Osteoblast (primary cell): ENCODE measurements at regions not wholly inside any gene's neighbourhood (a gene's known extent, or its start where the extent isn't known, plus 50 kb on each side); places are given as distances from the start of the nearest gene placed in this dataset.

Source experiments
- DNase-seq: peaks from one replicate; pipeline ENCODE4 v3.0.0; 2011; ENCODE audit warnings: low spot score, mixed read lengths; ENCODE audit not compliant: insufficient read length; ENCODE audit errors: missing footprints
- H2AFZ ChIP-seq: 2 replicates; pipeline ENCODE4 v1.6.0; 2011; ENCODE audit warnings: mild to moderate bottlenecking, low read length
- H3K27ac ChIP-seq: 2 replicates; pipeline ENCODE4 v1.5.1; 2011; ENCODE audit warnings: mild to moderate bottlenecking, low read depth, low read length, moderate library complexity
- H3K27me3 ChIP-seq: 2 replicates; pipeline ENCODE4 v1.6.0; 2012; ENCODE audit warnings: mild to moderate bottlenecking, control low read depth, inconsistent platforms, low read length, moderate library complexity; ENCODE audit not compliant: insufficient read depth
- H3K36me3 ChIP-seq: 2 replicates; pipeline ENCODE4 v1.5.1; 2011; ENCODE audit warnings: mild to moderate bottlenecking, low read length, control low read depth, moderate library complexity; ENCODE audit not compliant: insufficient read depth
- H3K4me1 ChIP-seq: 2 replicates; pipeline ENCODE4 v1.5.1; 2011; ENCODE audit warnings: mild to moderate bottlenecking, low read length, control low read depth, moderate library complexity; ENCODE audit not compliant: insufficient read depth
- H3K4me2 ChIP-seq: 2 replicates; pipeline ENCODE4 v1.6.0; 2011; ENCODE audit warnings: mild to moderate bottlenecking, low read length; ENCODE audit not compliant: insufficient read depth
- H3K4me3 ChIP-seq: fragments of 200-600 bp; sonication (generic); 3 replicates; pipeline ENCODE4 v1.5.1; 2012; ENCODE audit warnings: mild to moderate bottlenecking, low read length, inconsistent platforms; ENCODE audit not compliant: insufficient read depth
- H3K79me2 ChIP-seq: 2 replicates; pipeline ENCODE4 v1.6.0; 2012; ENCODE audit warnings: mild to moderate bottlenecking, low read length, control low read depth, inconsistent platforms; ENCODE audit not compliant: insufficient read depth
- H3K9me3 ChIP-seq: 2 replicates; pipeline ENCODE4 v1.5.1; 2011; ENCODE audit warnings: low read depth, low read length, control low read depth
- H4K20me1 ChIP-seq: 2 replicates; pipeline ENCODE4 v1.6.0; 2012; ENCODE audit warnings: mild to moderate bottlenecking, low read length, control low read depth; ENCODE audit not compliant: insufficient read depth
- TF ChIP-seq, protein P1 (sequence below): IDR thresholded peaks from 2 replicates; pipeline ENCODE4 v1.5.1; 2011; ENCODE audit warnings: mild to moderate bottlenecking, low read depth, low read length, moderate library complexity; ENCODE audit errors: extremely low read depth

DNA sequence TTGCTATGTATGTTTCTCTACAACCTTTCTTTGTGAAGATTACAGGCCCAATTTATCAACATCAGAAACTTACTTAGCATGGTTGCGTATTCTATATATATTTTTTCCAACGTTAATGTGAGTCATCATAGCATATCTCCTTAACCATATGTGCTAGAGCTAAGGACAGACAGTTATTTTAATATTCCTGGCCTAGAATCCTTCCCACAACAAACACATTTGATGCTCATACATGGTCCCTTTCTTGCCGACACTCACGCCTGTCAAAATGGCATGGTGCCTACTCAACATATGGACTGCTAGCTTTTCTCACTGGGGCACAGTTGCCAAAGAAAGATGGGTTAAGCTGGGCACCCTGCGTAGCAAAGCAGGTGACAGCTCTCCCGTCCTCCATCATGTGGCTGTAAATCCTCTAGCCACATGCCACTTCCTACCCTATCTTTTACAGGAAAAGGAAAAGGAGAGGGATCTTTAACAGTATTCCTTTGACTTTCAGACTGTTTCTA, 75.2 kb upstream of the GALNT5 start:
- no peaks in the 10 kb centered on the region for H3K79me2 ChIP-seq
- peak overlapping the region; percentile 85 for H3K27ac ChIP-seq
- no peak overlapping the region for H3K4me3 ChIP-seq
- H2AFZ ChIP-seq, result peak overlapping the region; percentile 37
- no peaks in the 10 kb centered on the region for H3K27me3 ChIP-seq
- H3K4me1 ChIP-seq, result peaks cover 33% of the 10 kb centered on the region
- TF ChIP-seq, protein P1, sequence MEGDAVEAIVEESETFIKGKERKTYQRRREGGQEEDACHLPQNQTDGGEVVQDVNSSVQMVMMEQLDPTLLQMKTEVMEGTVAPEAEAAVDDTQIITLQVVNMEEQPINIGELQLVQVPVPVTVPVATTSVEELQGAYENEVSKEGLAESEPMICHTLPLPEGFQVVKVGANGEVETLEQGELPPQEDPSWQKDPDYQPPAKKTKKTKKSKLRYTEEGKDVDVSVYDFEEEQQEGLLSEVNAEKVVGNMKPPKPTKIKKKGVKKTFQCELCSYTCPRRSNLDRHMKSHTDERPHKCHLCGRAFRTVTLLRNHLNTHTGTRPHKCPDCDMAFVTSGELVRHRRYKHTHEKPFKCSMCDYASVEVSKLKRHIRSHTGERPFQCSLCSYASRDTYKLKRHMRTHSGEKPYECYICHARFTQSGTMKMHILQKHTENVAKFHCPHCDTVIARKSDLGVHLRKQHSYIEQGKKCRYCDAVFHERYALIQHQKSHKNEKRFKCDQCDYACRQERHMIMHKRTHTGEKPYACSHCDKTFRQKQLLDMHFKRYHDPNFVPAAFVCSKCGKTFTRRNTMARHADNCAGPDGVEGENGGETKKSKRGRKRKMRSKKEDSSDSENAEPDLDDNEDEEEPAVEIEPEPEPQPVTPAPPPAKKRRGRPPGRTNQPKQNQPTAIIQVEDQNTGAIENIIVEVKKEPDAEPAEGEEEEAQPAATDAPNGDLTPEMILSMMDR, result no peak
- DNase-seq, result no peak
- H3K9me3 ChIP-seq, result no peaks in the 10 kb centered on the region
- peak overlapping the region; percentile 18 for H3K4me2 ChIP-seq
- H3K36me3 ChIP-seq, result no peaks in the 10 kb centered on the region
- no peaks in the 10 kb centered on the region for H4K20me1 ChIP-seq

DNA sequence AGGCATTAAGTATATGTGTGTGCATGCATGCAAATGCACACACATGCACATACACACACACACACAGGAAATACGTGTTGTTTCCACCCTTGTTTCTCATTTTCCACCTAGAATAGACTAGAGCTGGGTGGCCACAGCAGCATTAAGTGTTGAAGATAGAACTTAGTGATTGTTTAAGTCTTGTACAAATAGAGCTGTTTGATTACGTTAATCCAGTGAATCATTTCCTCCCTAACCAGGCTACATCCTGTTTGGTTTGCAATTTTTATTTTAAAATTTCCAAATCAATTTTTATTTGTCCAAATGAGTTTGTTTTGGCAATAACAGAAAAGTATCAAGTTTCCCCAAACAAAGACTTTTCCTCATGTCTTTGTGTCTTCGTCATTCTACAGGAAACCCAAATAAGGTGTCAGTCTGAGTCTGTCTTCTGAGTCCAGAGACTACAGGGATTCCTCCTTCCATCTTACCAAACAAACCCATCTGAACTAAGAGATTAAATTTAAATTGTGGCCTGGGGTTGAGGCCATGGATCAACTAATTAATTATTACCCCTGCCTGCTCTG, 74.6 kb upstream of the GALNT5 start:
- Histone ChIP-seq H3K79me2 (no peaks in the 10 kb centered on the region), H3K4me2 (peak overlapping the region; percentile 46), H4K20me1 (no peaks in the 10 kb centered on the region), H3K4me3 (no peak overlapping the region), H3K36me3 (no peaks in the 10 kb centered on the region), H2AFZ (peak overlapping the region; percentile 37), H3K9me3 (no peaks in the 10 kb centered on the region), H3K27ac (peak overlapping the region; percentile 85), H3K27me3 (no peaks in the 10 kb centered on the region), H3K4me1 (peaks cover 33% of the 10 kb centered on the region)
- TF ChIP-seq, protein P1, result no peak
- peak; percentile 84 for DNase-seq

DNA sequence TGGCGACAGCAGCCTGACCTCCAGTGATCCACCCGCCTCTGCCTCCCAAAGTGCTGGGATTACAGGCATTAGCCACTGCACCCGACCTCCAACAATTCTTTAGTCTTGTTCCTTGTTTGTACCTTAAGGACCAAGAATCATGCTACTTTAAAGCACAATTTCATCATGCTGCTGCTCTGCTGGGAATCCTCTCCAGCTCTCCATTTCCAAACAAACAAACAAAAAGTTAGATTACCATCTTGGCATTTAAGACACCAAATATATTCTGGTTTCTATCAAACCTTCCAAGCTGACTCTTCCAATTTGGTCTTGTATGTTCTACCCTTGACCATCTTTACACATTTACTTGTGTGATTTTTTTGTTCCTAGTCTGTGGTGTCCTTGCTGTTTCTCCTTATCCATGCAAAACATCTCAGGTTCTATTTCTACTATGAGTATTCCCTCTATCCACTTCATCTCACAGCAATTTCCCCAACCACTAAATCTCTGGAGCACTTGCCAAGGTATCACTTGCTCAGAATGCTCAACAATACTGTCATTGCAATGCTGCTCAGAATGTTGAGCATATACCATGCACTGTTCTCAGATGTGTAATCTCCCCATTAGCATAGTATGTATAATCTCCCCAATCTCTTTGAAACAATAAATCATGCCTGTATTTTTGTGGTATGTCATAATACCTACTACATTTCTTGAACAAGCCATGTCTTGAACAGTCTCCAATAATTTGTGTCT, 73.2 kb upstream of the GALNT5 start:
- H2AFZ ChIP-seq, result no peak overlapping the region
- H3K4me2 ChIP-seq, result no peak overlapping the region
- H3K36me3 ChIP-seq, result no peaks in the 10 kb centered on the region
- H3K9me3 ChIP-seq, result no peaks in the 10 kb centered on the region
- no peaks in the 10 kb centered on the region for H3K27me3 ChIP-seq
- H3K27ac ChIP-seq, result peak overlapping the region; percentile 88
- H4K20me1 ChIP-seq, result no peaks in the 10 kb centered on the region
- H3K79me2 ChIP-seq, result no peaks in the 10 kb centered on the region
- peaks cover 33% of the 10 kb centered on the region for H3K4me1 ChIP-seq
- DNase-seq, result no peak
- TF ChIP-seq, protein P1, result no peak
- no peak overlapping the region for H3K4me3 ChIP-seq

DNA sequence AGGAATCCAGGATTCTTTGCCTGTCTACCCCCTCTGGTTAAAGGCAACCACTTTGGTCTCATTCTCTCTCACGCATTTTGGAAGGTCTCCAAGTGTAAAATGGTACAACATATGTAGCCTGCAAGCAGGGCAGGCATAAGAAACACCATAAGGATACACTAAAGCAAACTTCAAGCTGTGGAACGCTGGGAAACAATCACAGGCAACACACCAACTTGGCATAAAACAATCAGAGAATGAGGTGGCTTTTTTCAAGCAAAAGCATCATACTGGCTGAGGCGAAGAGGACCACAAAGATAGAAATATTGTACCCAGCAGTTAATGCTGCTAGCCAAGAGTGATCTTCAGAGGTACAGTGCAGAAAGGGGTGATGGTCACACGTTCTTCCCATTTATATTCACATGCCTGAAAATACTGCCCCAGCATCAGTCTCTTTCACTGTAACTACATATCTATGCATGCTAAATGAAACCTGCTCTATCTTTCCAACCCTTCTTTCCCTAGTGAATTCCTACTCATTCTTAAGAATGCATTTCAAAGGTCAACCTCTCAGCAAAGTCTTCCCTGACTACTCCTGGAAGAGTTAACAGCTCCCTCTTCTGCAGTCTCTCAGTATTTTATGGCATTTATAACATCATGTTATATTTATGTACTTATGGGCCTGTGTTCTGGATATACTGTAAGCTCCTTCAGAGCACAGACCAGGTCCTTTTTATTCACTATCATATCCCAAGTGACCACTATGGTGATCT, 71.9 kb upstream of the GALNT5 start:
- peak overlapping the region; percentile 1 for H3K4me2 ChIP-seq
- peak overlapping the region; percentile 88 for H3K27ac ChIP-seq
- no peaks in the 10 kb centered on the region for H4K20me1 ChIP-seq
- no peak overlapping the region for H3K4me3 ChIP-seq
- no peaks in the 10 kb centered on the region for H3K36me3 ChIP-seq
- peaks cover 43% of the 10 kb centered on the region for H3K4me1 ChIP-seq
- H3K9me3 ChIP-seq, result no peaks in the 10 kb centered on the region
- TF ChIP-seq, protein P1, result peak; percentile 55
- no peaks in the 10 kb centered on the region for H3K27me3 ChIP-seq
- H2AFZ ChIP-seq, result no peak overlapping the region
- no peaks in the 10 kb centered on the region for H3K79me2 ChIP-seq
- no peak for DNase-seq
